Liver (tissue), 3 donors: ENCODE measurements at regions not wholly inside any gene's neighbourhood (a gene's known extent, or its start where the extent isn't known, plus 50 kb on each side); places are given as distances from the start of the nearest gene placed in this dataset.

Experiments
- CTCF ChIP-seq: fragments of 150-350 bp; IDR thresholded peaks from 2 replicates; pipeline ENCODE4 v1.5.1; 2017; ENCODE audit warnings: improper control_type of control experiment, low read depth, low read length; ENCODE audit not compliant: missing input control
- GABPA ChIP-seq, 2 donors: IDR thresholded peaks in 1 of 2; conservative IDR thresholded peaks in 1 of 2; 2 replicates each; pipeline ENCODE4 v1.6.1; 2016; ENCODE audit warnings: antibody characterized with exemption in 2 of 2, mild to moderate bottlenecking in 1 of 2, moderate library complexity in 1 of 2
- MAX ChIP-seq: IDR thresholded peaks from 2 replicates; pipeline ENCODE4 v1.6.1; 2016; ENCODE audit warnings: antibody characterized with exemption
- donor health status: healthy.
- donor health status: healthy.

- TF ChIP-seq CTCF (no peak), MAX (no peak), GABPA (IDR thresholded peaks at IDR 0.05 in 1 of 2, conservative IDR thresholded peaks at IDR 0.05 in 1 of 2) (no peak)
Observed at GRCh38 chr4:63583561-63583960, 825.7 kb downstream of the TECRL start.
